ENCODE measurements at regions not wholly inside any gene's neighbourhood (a gene's known extent, or its start where the extent isn't known, plus 50 kb on each side); places are given as distances from the start of the nearest gene placed in this dataset.

DNA sequence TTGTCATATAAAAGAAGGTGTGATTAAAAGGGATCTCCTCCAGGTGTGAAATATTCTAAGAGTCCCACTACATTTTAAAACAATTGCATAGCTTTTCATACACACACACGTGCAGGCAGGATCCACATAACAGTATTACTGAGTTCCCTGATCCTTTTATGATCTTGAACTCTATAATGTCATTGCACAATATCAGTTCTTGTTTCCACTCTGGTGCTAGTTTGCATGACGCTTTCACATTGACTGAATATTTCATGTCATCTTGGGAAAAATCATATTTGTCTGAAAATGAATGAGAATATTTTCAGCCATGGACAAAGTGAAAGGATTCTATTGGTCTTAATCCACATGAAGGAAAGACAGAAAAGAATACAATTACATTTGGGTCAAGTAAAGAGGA is 703.8 kb downstream of the CDH8 start:
- ChIA-PET POLR2A (no interaction called here), CTCF (ENCODE audit: low intra/inter-chr PET ratio, low total read pairs) (no interaction called here)
- Histone ChIP-seq H3K79me2 (ENCODE audit: insufficient read depth, low read length) (no peaks in the 10 kb centered on the region), H3K4me1 (ENCODE audit: insufficient read depth, low read length) (no peaks in the 10 kb centered on the region), H3K9ac (ENCODE audit: insufficient read depth, low read depth, low read length) (no peak overlapping the region), H3K27ac (ENCODE audit: extremely low read length, insufficient read depth, low read length) (no peak overlapping the region), H3K4me3 (replicated peaks in 1 of 3; ENCODE audit: insufficient read depth in 1 of 3, low read depth in 2 of 3, low read length in 3 of 3) (no peak overlapping the region), H3K36me3 (replicated peaks in 1 of 2; ENCODE audit: control insufficient read depth in 1 of 2, insufficient read depth in 2 of 2, low read length in 2 of 2) (no peaks in the 10 kb centered on the region), H2AFZ (ENCODE audit: low read length) (no peak overlapping the region), H4K20me1 (ENCODE audit: insufficient read depth, low read length) (no peaks in the 10 kb centered on the region), H3K4me2 (ENCODE audit: low read depth, low read length) (no peak overlapping the region), H3K27me3 (ENCODE audit: control insufficient read depth in 1 of 2, insufficient read depth in 2 of 2, low read length in 2 of 2) (no peaks in the 10 kb centered on the region), H3K9me3 (ENCODE audit: low read length) (peaks cover 25% of the 10 kb centered on the region)
- 1% methylated on average over 2 of the region's 2 CpGs for WGBS (ENCODE audit: low lambda C conversion rate)
- no peak for DNase-seq (ENCODE audit: low spot score)
- intact Hi-C loops (cut with micrococcal nuclease; ENCODE audit: unreplicated experiment): no loop called here
- no TSS peak for BruUV-seq (replicated peaks)
- no peak for FAIRE-seq
- in situ Hi-C loops (cut with HindIII; ENCODE audit: extremely low pct_ligation_motif_present, low pct_unique_long_range_greater_than_20kb): no loop called here
- peak; percentile 64 for TF ChIP-seq CEBPB (IDR thresholded peaks at IDR 0.05; ENCODE audit: borderline replicate concordance, low read depth, low read length)
- TF ChIP-seq, protein P1, sequence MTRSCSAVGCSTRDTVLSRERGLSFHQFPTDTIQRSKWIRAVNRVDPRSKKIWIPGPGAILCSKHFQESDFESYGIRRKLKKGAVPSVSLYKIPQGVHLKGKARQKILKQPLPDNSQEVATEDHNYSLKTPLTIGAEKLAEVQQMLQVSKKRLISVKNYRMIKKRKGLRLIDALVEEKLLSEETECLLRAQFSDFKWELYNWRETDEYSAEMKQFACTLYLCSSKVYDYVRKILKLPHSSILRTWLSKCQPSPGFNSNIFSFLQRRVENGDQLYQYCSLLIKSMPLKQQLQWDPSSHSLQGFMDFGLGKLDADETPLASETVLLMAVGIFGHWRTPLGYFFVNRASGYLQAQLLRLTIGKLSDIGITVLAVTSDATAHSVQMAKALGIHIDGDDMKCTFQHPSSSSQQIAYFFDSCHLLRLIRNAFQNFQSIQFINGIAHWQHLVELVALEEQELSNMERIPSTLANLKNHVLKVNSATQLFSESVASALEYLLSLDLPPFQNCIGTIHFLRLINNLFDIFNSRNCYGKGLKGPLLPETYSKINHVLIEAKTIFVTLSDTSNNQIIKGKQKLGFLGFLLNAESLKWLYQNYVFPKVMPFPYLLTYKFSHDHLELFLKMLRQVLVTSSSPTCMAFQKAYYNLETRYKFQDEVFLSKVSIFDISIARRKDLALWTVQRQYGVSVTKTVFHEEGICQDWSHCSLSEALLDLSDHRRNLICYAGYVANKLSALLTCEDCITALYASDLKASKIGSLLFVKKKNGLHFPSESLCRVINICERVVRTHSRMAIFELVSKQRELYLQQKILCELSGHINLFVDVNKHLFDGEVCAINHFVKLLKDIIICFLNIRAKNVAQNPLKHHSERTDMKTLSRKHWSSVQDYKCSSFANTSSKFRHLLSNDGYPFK (CRISPR knock-in tag; IDR thresholded peaks at IDR 0.05; ENCODE audit: borderline replicate concordance): no peak
- ATAC-seq: no peak

DNA sequence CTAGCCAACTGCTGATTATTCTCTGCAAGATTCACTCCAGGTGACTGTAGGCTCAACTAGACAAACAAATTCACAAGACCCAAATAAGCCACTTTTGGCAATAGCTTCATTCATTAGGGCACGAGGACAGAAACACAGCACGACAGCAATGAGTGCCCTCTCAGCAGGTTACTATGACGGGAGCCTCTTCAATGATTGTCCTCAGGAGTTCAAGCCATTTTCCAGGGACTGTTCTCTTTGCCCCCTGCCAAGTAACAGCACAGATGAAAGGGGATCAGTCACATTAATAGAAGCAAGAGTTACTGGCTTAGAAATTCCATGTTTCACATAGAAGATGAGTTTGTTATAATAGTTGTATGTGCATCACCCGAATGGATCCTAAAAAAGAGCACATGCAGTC is 712.2 kb downstream of the CDH8 start:
- 28% methylated on average over 4 of the region's 4 CpGs for WGBS (ENCODE audit: low lambda C conversion rate)
- intact Hi-C loops (cut with micrococcal nuclease; ENCODE audit: unreplicated experiment): no loop called here
- no peaks in the 10 kb centered on the region for H3K36me3 ChIP-seq (replicated peaks in 1 of 2; ENCODE audit: control insufficient read depth in 1 of 2, insufficient read depth in 2 of 2, low read length in 2 of 2)

More for the DNA sequence above, 712.2 kb downstream of the CDH8 start:
- BruUV-seq (replicated peaks): no TSS peak
- no peak overlapping the region for H2AFZ ChIP-seq (ENCODE audit: low read length)
- no peak for ATAC-seq
- no peaks in the 10 kb centered on the region for H3K27me3 ChIP-seq (ENCODE audit: control insufficient read depth in 1 of 2, insufficient read depth in 2 of 2, low read length in 2 of 2)
- H3K4me1 ChIP-seq (ENCODE audit: insufficient read depth, low read length): no peaks in the 10 kb centered on the region
- POLR2A ChIA-PET: no interaction called here
- H4K20me1 ChIP-seq (ENCODE audit: insufficient read depth, low read length): no peaks in the 10 kb centered on the region
- TF ChIP-seq ZNF160 (CRISPR knock-in tag; IDR thresholded peaks at IDR 0.05) (no peak), NR1H2 (CRISPR knock-in tag; IDR thresholded peaks at IDR 0.05; ENCODE audit: borderline replicate concordance, low read depth) (no peak), ZC3H4 (CRISPR knock-in tag; IDR thresholded peaks at IDR 0.05; ENCODE audit: borderline replicate concordance) (no peak), ZMAT3 (CRISPR knock-in tag; conservative IDR thresholded peaks at IDR 0.05) (no peak), ATF7 (IDR thresholded peaks at IDR 0.05) (no peak), ATF7 (CRISPR knock-in tag; IDR thresholded peaks at IDR 0.05) (no peak), HIVEP1 (CRISPR knock-in tag; IDR thresholded peaks at IDR 0.05) (no peak)
- TF ChIP-seq, protein P2, sequence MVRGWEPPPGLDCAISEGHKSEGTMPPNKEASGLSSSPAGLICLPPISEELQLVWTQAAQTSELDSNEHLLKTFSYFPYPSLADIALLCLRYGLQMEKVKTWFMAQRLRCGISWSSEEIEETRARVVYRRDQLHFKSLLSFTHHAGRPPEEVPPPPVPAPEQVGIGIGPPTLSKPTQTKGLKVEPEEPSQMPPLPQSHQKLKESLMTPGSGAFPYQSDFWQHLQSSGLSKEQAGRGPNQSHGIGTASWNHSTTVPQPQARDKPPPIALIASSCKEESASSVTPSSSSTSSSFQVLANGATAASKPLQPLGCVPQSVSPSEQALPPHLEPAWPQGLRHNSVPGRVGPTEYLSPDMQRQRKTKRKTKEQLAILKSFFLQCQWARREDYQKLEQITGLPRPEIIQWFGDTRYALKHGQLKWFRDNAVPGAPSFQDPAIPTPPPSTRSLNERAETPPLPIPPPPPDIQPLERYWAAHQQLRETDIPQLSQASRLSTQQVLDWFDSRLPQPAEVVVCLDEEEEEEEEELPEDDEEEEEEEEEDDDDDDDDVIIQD (CRISPR knock-in tag; IDR thresholded peaks at IDR 0.05; ENCODE audit: low read depth): no peak
- no peak for DNase-seq (ENCODE audit: low spot score)
- H3K9me3 ChIP-seq (ENCODE audit: low read length): peaks cover 48% of the 10 kb centered on the region
- H3K4me3 ChIP-seq (replicated peaks in 1 of 3; ENCODE audit: insufficient read depth in 1 of 3, low read depth in 2 of 3, low read length in 3 of 3): no peak overlapping the region
- FAIRE-seq: no peak
- no peak overlapping the region for H3K27ac ChIP-seq (ENCODE audit: extremely low read length, insufficient read depth, low read length)
- no peaks in the 10 kb centered on the region for H3K79me2 ChIP-seq (ENCODE audit: insufficient read depth, low read length)
- H3K4me2 ChIP-seq (ENCODE audit: low read depth, low read length): no peak overlapping the region
- no peak overlapping the region for H3K9ac ChIP-seq (ENCODE audit: insufficient read depth, low read depth, low read length)
- in situ Hi-C loops (cut with HindIII; ENCODE audit: extremely low pct_ligation_motif_present, low pct_unique_long_range_greater_than_20kb): no loop called here
- CTCF ChIA-PET (ENCODE audit: low intra/inter-chr PET ratio, low total read pairs): no interaction called here

Measured in HepG2 (cell line).